ENCODE measurements at regions not wholly inside any gene's neighbourhood (a gene's known extent, or its start where the extent isn't known, plus 50 kb on each side); places are given as distances from the start of the nearest gene placed in this dataset.

DNA sequence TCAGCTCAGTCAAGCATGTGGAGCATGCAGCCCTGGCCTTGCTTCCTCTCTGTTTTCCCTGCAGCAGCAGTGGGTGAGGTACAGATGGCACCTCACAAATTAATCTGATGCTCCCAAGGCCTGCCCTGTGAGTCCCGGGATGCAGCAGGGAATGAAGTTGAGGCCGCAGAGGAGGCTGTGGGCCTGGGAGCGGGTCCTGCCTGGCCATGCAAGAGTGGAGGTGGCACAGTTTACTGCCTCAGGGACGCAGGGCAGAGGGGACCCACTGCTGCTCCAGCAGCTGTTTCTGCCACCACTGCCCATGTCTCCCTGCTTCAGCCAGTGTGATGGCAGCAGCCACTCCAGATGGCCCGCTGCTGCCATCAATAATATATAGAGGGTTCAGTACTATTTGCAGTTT lies 474.6 kb downstream of the EPHA5 start:
- no peak overlapping the region for H3K4me3 ChIP-seq (ENCODE audit: low read depth in 2 of 2, low read length in 2 of 2)
- ChIA-PET POLR2A (no interaction called here), CTCF (no interaction called here)
- intact Hi-C loops (cut with micrococcal nuclease; ENCODE audit: unreplicated experiment) = no loop called here
- BruUV-seq (replicated peaks) = no TSS peak
- H3K4me1 ChIP-seq (ENCODE audit: control insufficient read depth, insufficient read depth, low read length) = no peaks in the 10 kb centered on the region
- in situ Hi-C loops (cut with HindIII; ENCODE audit: low pct_unique_long_range_greater_than_20kb, low sequenced_read_pairs) = no loop called here
- no peaks in the 10 kb centered on the region for H3K36me3 ChIP-seq (ENCODE audit: control insufficient read depth, insufficient read depth, low read length)
- DNase-seq (ENCODE audit: low read depth, low spot score) (no peak), ATAC-seq (no peak)
- TF ChIP-seq TCF7L2 (IDR thresholded peaks at IDR 0.05; ENCODE audit: low read depth, low read length) (no peak), POLR2AphosphoS5 (IDR thresholded peaks at IDR 0.05; ENCODE audit: low read depth, low read length) (no peak), SIN3A (IDR thresholded peaks at IDR 0.05; ENCODE audit: borderline replicate concordance, insufficient read depth, low read depth, low read length) (no peak)
- TF ChIP-seq, protein P1, sequence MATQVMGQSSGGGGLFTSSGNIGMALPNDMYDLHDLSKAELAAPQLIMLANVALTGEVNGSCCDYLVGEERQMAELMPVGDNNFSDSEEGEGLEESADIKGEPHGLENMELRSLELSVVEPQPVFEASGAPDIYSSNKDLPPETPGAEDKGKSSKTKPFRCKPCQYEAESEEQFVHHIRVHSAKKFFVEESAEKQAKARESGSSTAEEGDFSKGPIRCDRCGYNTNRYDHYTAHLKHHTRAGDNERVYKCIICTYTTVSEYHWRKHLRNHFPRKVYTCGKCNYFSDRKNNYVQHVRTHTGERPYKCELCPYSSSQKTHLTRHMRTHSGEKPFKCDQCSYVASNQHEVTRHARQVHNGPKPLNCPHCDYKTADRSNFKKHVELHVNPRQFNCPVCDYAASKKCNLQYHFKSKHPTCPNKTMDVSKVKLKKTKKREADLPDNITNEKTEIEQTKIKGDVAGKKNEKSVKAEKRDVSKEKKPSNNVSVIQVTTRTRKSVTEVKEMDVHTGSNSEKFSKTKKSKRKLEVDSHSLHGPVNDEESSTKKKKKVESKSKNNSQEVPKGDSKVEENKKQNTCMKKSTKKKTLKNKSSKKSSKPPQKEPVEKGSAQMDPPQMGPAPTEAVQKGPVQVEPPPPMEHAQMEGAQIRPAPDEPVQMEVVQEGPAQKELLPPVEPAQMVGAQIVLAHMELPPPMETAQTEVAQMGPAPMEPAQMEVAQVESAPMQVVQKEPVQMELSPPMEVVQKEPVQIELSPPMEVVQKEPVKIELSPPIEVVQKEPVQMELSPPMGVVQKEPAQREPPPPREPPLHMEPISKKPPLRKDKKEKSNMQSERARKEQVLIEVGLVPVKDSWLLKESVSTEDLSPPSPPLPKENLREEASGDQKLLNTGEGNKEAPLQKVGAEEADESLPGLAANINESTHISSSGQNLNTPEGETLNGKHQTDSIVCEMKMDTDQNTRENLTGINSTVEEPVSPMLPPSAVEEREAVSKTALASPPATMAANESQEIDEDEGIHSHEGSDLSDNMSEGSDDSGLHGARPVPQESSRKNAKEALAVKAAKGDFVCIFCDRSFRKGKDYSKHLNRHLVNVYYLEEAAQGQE (IDR thresholded peaks at IDR 0.05; ENCODE audit: insufficient read depth in 1 of 2, low read depth in 2 of 2, low read length in 1 of 2) = no peak
- TF ChIP-seq, protein P2, sequence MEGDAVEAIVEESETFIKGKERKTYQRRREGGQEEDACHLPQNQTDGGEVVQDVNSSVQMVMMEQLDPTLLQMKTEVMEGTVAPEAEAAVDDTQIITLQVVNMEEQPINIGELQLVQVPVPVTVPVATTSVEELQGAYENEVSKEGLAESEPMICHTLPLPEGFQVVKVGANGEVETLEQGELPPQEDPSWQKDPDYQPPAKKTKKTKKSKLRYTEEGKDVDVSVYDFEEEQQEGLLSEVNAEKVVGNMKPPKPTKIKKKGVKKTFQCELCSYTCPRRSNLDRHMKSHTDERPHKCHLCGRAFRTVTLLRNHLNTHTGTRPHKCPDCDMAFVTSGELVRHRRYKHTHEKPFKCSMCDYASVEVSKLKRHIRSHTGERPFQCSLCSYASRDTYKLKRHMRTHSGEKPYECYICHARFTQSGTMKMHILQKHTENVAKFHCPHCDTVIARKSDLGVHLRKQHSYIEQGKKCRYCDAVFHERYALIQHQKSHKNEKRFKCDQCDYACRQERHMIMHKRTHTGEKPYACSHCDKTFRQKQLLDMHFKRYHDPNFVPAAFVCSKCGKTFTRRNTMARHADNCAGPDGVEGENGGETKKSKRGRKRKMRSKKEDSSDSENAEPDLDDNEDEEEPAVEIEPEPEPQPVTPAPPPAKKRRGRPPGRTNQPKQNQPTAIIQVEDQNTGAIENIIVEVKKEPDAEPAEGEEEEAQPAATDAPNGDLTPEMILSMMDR (IDR thresholded peaks at IDR 0.05) = no peak
- H3K27ac ChIP-seq (ENCODE audit: low read length) = no peak overlapping the region
- H3K9me3 ChIP-seq (ENCODE audit: control insufficient read depth, insufficient read depth, low read depth, low read length) = no peaks in the 10 kb centered on the region
- H3K27me3 ChIP-seq (ENCODE audit: control insufficient read depth, insufficient read depth, low read length) = no peaks in the 10 kb centered on the region

DNA sequence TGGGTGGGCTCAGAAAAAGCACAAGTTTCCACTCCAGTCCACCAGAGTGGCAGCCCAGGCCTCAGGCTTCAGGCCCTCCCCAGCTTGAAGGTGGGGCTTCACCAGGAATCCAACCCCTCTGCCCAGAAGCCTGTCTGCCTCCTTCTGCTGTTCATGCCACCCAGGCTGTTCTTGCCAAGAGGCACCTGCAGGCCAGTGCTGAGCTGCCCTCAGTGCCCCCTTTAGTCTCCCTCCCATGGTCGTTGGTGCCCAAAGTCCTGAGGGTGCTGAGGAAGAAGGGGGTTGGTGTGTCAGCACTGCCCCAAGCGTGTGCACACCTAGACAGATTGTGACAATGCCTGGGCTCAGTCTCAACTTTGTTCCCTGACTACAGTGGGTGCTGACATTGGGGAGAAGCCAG lies 475.3 kb downstream of the EPHA5 start:
- ChIA-PET POLR2A (no interaction called here), CTCF (no interaction called here)
- intact Hi-C loops (cut with micrococcal nuclease; ENCODE audit: unreplicated experiment) = no loop called here
- DNase-seq (ENCODE audit: low read depth, low spot score) = no peak
- Histone ChIP-seq H3K4me3 (ENCODE audit: low read depth in 2 of 2, low read length in 2 of 2) (no peak overlapping the region), H3K4me1 (ENCODE audit: control insufficient read depth, insufficient read depth, low read length) (no peaks in the 10 kb centered on the region), H3K9me3 (ENCODE audit: control insufficient read depth, insufficient read depth, low read depth, low read length) (no peaks in the 10 kb centered on the region), H3K27me3 (ENCODE audit: control insufficient read depth, insufficient read depth, low read length) (no peaks in the 10 kb centered on the region), H3K36me3 (ENCODE audit: control insufficient read depth, insufficient read depth, low read length) (no peaks in the 10 kb centered on the region), H3K27ac (ENCODE audit: low read length) (no peak overlapping the region)
- no peak for ATAC-seq
- TF ChIP-seq, protein P1 (IDR thresholded peaks at IDR 0.05; ENCODE audit: insufficient read depth in 1 of 2, low read depth in 2 of 2, low read length in 1 of 2) = no peak
- TF ChIP-seq TCF7L2 (IDR thresholded peaks at IDR 0.05; ENCODE audit: low read depth, low read length) (no peak), POLR2AphosphoS5 (IDR thresholded peaks at IDR 0.05; ENCODE audit: low read depth, low read length) (no peak), SIN3A (IDR thresholded peaks at IDR 0.05; ENCODE audit: borderline replicate concordance, insufficient read depth, low read depth, low read length) (no peak)
- TF ChIP-seq, protein P2 (IDR thresholded peaks at IDR 0.05) = no peak
- in situ Hi-C loops (cut with HindIII; ENCODE audit: low pct_unique_long_range_greater_than_20kb, low sequenced_read_pairs) = no loop called here
- no TSS peak for BruUV-seq (replicated peaks)

All from Panc1 (cell line).